ENCODE measurements at regions not wholly inside any gene's neighbourhood (a gene's known extent, or its start where the extent isn't known, plus 50 kb on each side); places are given as distances from the start of the nearest gene placed in this dataset.
"Not testable (repeated sequence)": the region's sequence is repeated elsewhere in the genome, so short reads cannot be mapped to it uniquely, and the experiment has no call there.

DNA sequence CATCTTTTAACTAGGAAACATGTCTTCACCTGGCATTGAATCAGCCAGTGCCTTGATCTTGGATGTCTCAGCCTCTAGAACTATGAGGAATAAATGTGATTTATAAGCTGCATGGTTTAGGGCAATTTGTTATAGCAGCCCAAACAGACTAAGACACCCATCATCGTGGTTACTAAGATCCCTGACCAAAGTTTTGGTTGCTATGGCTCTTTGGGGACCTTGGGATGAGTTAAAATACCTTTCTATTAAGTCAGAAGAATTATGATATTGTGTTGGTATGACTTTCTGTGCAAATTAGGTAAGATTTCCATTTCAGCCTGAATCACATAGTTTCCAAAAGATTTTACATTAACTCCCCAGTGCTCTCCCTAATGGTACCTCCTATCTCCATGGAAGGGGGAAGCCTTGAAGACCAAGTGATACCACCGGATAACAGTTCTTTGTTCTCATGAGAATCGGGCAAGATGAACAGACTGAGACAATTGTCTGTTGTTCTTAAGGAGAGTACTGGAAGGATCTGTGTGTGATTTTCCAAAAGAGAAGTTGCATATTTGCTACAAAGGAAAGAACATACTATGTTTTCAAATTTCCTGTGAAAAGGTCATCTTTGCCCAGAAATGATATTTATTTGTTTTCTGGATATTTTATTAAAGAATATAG lies 60.4 kb upstream of the UBASH3B start:
- no peak for DNase-seq (ENCODE audit: low read depth)
- TF ChIP-seq, protein P1, sequence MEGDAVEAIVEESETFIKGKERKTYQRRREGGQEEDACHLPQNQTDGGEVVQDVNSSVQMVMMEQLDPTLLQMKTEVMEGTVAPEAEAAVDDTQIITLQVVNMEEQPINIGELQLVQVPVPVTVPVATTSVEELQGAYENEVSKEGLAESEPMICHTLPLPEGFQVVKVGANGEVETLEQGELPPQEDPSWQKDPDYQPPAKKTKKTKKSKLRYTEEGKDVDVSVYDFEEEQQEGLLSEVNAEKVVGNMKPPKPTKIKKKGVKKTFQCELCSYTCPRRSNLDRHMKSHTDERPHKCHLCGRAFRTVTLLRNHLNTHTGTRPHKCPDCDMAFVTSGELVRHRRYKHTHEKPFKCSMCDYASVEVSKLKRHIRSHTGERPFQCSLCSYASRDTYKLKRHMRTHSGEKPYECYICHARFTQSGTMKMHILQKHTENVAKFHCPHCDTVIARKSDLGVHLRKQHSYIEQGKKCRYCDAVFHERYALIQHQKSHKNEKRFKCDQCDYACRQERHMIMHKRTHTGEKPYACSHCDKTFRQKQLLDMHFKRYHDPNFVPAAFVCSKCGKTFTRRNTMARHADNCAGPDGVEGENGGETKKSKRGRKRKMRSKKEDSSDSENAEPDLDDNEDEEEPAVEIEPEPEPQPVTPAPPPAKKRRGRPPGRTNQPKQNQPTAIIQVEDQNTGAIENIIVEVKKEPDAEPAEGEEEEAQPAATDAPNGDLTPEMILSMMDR (IDR thresholded peaks at IDR 0.05; ENCODE audit: control insufficient read depth, extremely low read depth, insufficient read depth), result no peak
- H3K4me3 ChIP-seq (ENCODE audit: low read depth, low read length), result no peak overlapping the region

DNA sequence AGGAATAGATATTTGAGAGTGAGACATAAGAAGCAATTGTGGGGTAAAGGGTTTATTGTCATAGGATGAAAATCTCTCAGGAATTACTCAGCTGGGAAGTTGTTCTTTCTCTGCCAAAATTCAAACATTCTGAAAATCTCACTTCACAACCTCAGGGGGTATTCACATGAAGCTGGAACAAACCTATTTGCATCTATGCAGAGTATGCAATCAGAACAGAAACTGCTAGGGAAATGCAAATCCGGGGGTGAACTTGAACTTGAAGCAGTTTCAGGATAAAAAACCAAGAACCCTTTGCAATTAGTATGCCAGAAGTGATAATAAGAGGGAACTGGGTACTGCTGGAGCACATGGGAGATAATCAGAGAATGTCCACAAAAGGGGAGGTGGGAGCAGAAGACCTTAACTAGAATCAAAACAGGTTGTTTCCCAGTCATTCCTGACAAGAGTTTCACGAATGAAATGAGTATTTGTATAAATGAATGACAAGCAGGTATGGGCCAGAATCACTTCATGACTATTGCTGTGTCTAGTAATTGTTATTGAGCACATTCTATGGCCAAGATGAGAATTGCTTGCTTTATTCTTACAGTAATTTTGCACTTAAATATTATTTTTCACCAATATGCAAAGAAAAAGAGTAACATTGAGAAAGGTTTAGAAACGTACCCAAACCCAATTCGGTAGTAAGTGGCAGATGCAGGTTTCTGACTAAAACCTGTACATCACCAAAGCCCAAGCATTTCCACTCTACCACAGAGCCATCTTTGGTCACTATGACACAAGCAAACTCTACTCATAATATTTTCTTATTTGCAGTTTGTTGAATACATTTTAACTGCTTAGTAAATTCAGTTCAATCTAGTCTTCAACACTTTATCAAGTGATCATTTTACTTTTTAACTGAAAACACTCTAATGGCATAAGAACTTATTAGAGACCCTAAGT lies 61.8 kb upstream of the UBASH3B start:
- TF ChIP-seq, protein P1 (IDR thresholded peaks at IDR 0.05; ENCODE audit: control insufficient read depth, extremely low read depth, insufficient read depth), result no peak
- H3K4me3 ChIP-seq (ENCODE audit: low read depth, low read length), result no peak overlapping the region
- no peak for DNase-seq (ENCODE audit: low read depth)

DNA sequence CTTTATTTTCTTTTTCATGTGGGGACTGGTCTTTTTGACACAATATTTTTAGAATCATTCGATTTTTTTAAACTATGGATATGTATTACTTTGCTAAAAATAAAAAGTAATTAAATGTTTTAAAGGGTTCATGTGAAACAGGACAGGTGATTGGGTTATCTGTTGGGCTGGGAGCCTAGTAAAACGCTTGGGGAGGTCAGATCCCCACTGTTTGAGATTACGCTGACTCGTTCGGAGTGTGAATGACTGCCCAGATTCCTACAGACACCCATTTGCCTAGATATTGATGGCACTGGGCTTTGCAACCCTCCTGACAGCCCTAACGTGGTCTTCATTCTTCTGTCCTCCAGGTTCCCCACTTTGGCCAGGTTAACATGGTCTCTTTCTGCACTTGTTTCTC lies 62.9 kb upstream of the UBASH3B start:
- DNase-seq (ENCODE audit: low read depth), result no peak
- TF ChIP-seq, protein P1 (IDR thresholded peaks at IDR 0.05; ENCODE audit: control insufficient read depth, extremely low read depth, insufficient read depth), result no peak
- no peak overlapping the region for H3K4me3 ChIP-seq (ENCODE audit: low read depth, low read length)

DNA sequence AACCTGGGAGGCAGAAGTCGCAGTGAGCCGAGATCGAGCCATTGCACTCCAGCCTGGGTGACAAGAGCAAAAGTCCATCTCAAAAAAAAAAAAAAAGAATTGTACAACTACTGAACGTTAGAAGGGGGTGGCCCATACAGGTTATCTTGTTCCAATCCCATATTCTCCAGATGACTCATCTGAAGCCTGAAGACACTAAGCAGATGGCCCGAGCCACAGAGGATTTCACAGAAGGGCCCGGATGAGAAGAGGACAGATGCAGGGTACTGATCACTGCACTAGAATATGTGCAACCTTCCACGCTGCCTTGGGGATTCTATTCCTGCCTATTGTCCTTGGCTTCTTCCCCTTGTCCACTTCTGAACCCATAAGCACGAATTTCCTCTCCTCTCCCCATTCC lies 70.9 kb upstream of the UBASH3B start:
- H3K4me3 ChIP-seq (ENCODE audit: low read depth, low read length), result no peak overlapping the region
- DNase-seq (ENCODE audit: low read depth), result no peak
- TF ChIP-seq, protein P1 (IDR thresholded peaks at IDR 0.05; ENCODE audit: control insufficient read depth, extremely low read depth, insufficient read depth), result no peak

DNA sequence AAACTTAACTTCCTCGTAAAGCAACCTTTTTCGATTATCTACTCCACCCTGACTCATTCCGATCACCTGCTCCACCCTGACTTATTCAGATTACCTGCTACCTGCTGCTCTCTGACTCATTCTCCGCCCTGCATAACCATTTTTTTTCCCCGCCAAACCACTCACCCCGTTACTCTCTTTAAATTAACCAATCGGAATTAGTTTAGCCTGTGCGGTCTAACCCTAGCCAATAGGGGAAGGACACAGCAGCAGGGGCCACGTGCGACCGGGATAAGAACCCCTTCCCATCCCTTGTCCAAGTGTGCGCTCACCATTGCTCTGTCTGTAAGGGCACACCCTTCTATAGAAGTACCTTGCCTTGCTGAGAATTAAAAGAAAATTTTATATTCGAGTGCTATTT lies 75.5 kb upstream of the UBASH3B start:
- not testable (repeated sequence) for DNase-seq (ENCODE audit: low read depth); H3K4me3 ChIP-seq (ENCODE audit: low read depth, low read length)

DNA sequence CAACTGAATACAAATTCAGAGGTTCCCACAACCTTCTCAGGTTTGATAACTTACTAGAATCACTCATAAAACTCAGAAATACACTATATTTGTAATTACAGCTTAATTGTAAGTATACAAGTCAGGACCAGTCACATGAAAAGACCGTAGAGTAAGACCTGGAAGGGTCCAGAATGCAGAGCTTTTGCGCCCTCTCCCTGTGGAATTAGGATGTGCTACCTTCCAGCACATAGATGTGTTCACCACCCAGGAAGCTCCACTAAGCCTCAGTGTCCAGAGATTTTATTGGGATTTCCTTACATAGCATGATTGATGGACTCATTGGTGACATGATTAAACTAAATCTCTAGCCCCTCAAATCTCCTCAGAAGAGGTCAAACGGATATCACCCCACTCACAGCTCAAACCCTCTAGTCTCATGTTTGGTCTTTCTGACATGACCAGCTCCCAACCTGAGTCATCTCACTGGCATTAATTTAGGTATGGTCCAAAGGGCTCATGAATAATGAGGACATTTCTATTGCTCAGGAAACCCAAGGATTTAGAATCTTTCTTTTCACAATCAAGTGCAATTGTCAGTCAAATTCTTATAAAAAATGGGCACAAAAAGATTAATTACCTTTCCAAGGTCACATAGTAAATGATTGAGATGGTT lies 77.2 kb upstream of the UBASH3B start:
- no peak for DNase-seq (ENCODE audit: low read depth)
- H3K4me3 ChIP-seq (ENCODE audit: low read depth, low read length), result no peak overlapping the region
- TF ChIP-seq, protein P1 (IDR thresholded peaks at IDR 0.05; ENCODE audit: control insufficient read depth, extremely low read depth, insufficient read depth), result no peak

DNA sequence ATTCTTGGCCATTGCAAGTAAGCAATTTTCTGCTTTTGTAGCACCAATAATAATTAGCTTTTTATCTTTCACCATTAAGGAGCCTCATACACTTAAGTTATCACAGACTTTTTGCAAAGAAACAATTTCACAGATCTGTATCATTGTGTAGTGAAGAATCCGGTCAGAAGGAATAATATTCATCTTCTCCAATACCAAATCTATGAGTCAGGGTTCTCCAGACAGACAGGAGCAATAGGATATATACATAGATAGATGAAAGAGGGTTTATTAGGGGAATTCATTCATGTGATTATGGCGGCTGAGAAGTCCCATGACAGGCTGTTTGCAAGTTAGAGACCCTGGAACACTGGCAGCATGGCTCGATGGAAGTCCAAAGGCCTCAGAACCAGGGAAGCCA lies 82.9 kb upstream of the UBASH3B start:
- no peak overlapping the region for H3K4me3 ChIP-seq (ENCODE audit: low read depth, low read length)
- DNase-seq (ENCODE audit: low read depth), result no peak
- TF ChIP-seq, protein P1 (IDR thresholded peaks at IDR 0.05; ENCODE audit: control insufficient read depth, extremely low read depth, insufficient read depth), result no peak
